WTC11 (cell line): ENCODE measurements at regions not wholly inside any gene's neighbourhood (a gene's known extent, or its start where the extent isn't known, plus 50 kb on each side); places are given as distances from the start of the nearest gene placed in this dataset.

Experiments
- ATAC-seq: fragments of 200-7000 bp; cut with Tn5 transposase; 2 replicates; pipeline ENCODE4 v1.10.0; 2021; ENCODE audit warnings: mild to moderate bottlenecking, moderate library complexity
- CTCF ChIA-PET: fragments of 300-600 bp; sonication (Branson Sonifier 250); formaldehyde crosslinking; loops from one replicate; lab custom pipeline; 2021; ENCODE audit warnings: antibody characterized with exemption; lab: Charles Lee
- POLR2A ChIA-PET: fragments of 350-600 bp; sonication (Branson Sonifier 250); formaldehyde crosslinking; loops from one replicate; lab custom pipeline; 2021; ENCODE audit warnings: antibody characterized with exemption; lab: Charles Lee
- DNase-seq: peaks from one replicate; pipeline ENCODE4 v3.0.0; 2021; ENCODE audit warnings: low spot score
- H3K27ac Mint-ChIP-seq: 2 replicates; pipeline ENCODE4 v1.8.0; 2021; ENCODE audit warnings: mixed read lengths
- H3K27me3 Mint-ChIP-seq: 2 replicates; pipeline ENCODE4 v1.8.0; 2021; ENCODE audit warnings: low read depth, mild to moderate bottlenecking, moderate library complexity, mixed read lengths
- H3K36me3 Mint-ChIP-seq: 2 replicates; pipeline ENCODE4 v1.8.0; 2021; ENCODE audit warnings: mixed read lengths
- H3K4me1 Mint-ChIP-seq: 2 replicates; pipeline ENCODE4 v1.8.0; 2022; ENCODE audit warnings: mixed read lengths
- H3K4me3 Mint-ChIP-seq: 2 replicates; pipeline ENCODE4 v1.8.0; 2021; ENCODE audit warnings: mild to moderate bottlenecking, moderate library complexity, mixed read lengths
- H3K9me3 Mint-ChIP-seq: 2 replicates; pipeline ENCODE4 v1.8.0; 2021; ENCODE audit warnings: mixed read lengths
- CBFB ChIP-seq: sonication (generic); formaldehyde crosslinking; IDR thresholded peaks from 2 replicates; pipeline ENCODE4 v1.8.1; 2022; ENCODE audit warnings: mild to moderate bottlenecking, low read depth, missing genetic modification reagents
- ELF4 ChIP-seq: sonication (generic); formaldehyde crosslinking; IDR thresholded peaks from 2 replicates; pipeline ENCODE4 v1.8.1; 2022; ENCODE audit warnings: low read depth, mild to moderate bottlenecking, moderate library complexity, missing genetic modification reagents
- EMX1 ChIP-seq: fragments of 250-450 bp; sonication (Bioruptor Pico); IDR thresholded peaks from 2 replicates; pipeline ENCODE4 v1.8.0; 2021; ENCODE audit warnings: mild to moderate bottlenecking
- ESRRA ChIP-seq: sonication (generic); formaldehyde crosslinking; IDR thresholded peaks from 2 replicates; pipeline ENCODE4 v1.8.1; 2022; ENCODE audit warnings: mild to moderate bottlenecking, missing genetic modification reagents, borderline replicate concordance
- ETV6 ChIP-seq: sonication (generic); formaldehyde crosslinking; IDR thresholded peaks from 2 replicates; pipeline ENCODE4 v1.8.1; 2022; ENCODE audit warnings: mild to moderate bottlenecking, missing genetic modification reagents
- FOXP1 ChIP-seq: sonication (generic); formaldehyde crosslinking; IDR thresholded peaks from 2 replicates; pipeline ENCODE4 v1.8.0; 2022; ENCODE audit warnings: missing genetic modification reagents, mild to moderate bottlenecking, moderate library complexity, borderline replicate concordance
- IRF2 ChIP-seq: sonication (generic); formaldehyde crosslinking; IDR thresholded peaks from 2 replicates; pipeline ENCODE4 v1.8.0; 2022; ENCODE audit warnings: low read depth, missing genetic modification reagents, borderline replicate concordance
- KAT7 ChIP-seq: sonication (generic); formaldehyde crosslinking; IDR thresholded peaks from 2 replicates; pipeline ENCODE4 v1.8.1; 2023; ENCODE audit warnings: missing genetic modification reagents, mild to moderate bottlenecking, borderline replicate concordance
- MYBL2 ChIP-seq: sonication (generic); formaldehyde crosslinking; IDR thresholded peaks from 2 replicates; pipeline ENCODE4 v1.8.1; 2023; ENCODE audit warnings: mild to moderate bottlenecking, moderate library complexity, missing genetic modification reagents
- NR1H2 ChIP-seq: sonication (generic); formaldehyde crosslinking; IDR thresholded peaks from 2 replicates; pipeline ENCODE4 v1.9.0; 2021; ENCODE audit warnings: mild to moderate bottlenecking, moderate library complexity, missing genetic modification reagents
- NR2C2 ChIP-seq: sonication (generic); formaldehyde crosslinking; IDR thresholded peaks from 2 replicates; pipeline ENCODE4 v1.8.0; 2022; ENCODE audit warnings: mild to moderate bottlenecking, missing genetic modification reagents
- RELA ChIP-seq: sonication (generic); formaldehyde crosslinking; IDR thresholded peaks from 2 replicates; pipeline ENCODE4 v1.8.1; 2022; ENCODE audit warnings: missing genetic modification reagents, mild to moderate bottlenecking, borderline replicate concordance
- TP53 ChIP-seq: sonication (generic); formaldehyde crosslinking; IDR thresholded peaks from 2 replicates; pipeline ENCODE4 v1.8.1; 2023; ENCODE audit warnings: mild to moderate bottlenecking, missing genetic modification reagents
- ZBTB21 ChIP-seq: sonication (generic); formaldehyde crosslinking; IDR thresholded peaks from 2 replicates; pipeline ENCODE4 v1.8.1; 2023; ENCODE audit warnings: mild to moderate bottlenecking, missing genetic modification reagents, borderline replicate concordance
- ZNF121 ChIP-seq: sonication (generic); formaldehyde crosslinking; IDR thresholded peaks from 2 replicates; pipeline ENCODE4 v1.8.0; 2023; ENCODE audit warnings: missing genetic modification reagents
- ZNF317 ChIP-seq: sonication (generic); formaldehyde crosslinking; IDR thresholded peaks from 2 replicates; pipeline ENCODE4 v1.8.1; 2023; ENCODE audit warnings: low read depth, mild to moderate bottlenecking, moderate library complexity, missing genetic modification reagents, borderline replicate concordance
- ZNF423 ChIP-seq: fragments of 250-450 bp; sonication (Bioruptor Pico); IDR thresholded peaks from 2 replicates; pipeline ENCODE4 v2.1.2; 2022; ENCODE audit warnings: mild to moderate bottlenecking, moderate library complexity
- TF ChIP-seq, protein P1 (sequence below): sonication (generic); formaldehyde crosslinking; conservative IDR thresholded peaks from 2 replicates; pipeline ENCODE4 v1.8.1; 2022; ENCODE audit warnings: mild to moderate bottlenecking, missing genetic modification reagents
- TF ChIP-seq, protein P2 (sequence below): sonication (generic); formaldehyde crosslinking; IDR thresholded peaks from 2 replicates; pipeline ENCODE4 v1.8.0; 2022; ENCODE audit warnings: mild to moderate bottlenecking, missing genetic modification reagents
- TF ChIP-seq, protein P3 (sequence below): sonication (generic); formaldehyde crosslinking; IDR thresholded peaks from 2 replicates; pipeline ENCODE4 v1.8.1; 2023; ENCODE audit warnings: mild to moderate bottlenecking, missing genetic modification reagents
- TF ChIP-seq, protein P4 (sequence below): sonication (generic); formaldehyde crosslinking; IDR thresholded peaks from 2 replicates; pipeline ENCODE4 v1.8.0; 2022; ENCODE audit warnings: mild to moderate bottlenecking, missing genetic modification reagents
- TF ChIP-seq, protein P5 (sequence below): fragments of 250-450 bp; sonication (Bioruptor Pico); IDR thresholded peaks from 2 replicates; pipeline ENCODE4 v2.1.2; 2022; ENCODE audit warnings: mild to moderate bottlenecking, moderate library complexity
- TF ChIP-seq, protein P6 (sequence below): fragments of 250-450 bp; sonication (Bioruptor Pico); IDR thresholded peaks from 2 replicates; pipeline ENCODE4 v1.8.0; 2021; ENCODE audit warnings: mild to moderate bottlenecking
- TF ChIP-seq, protein P7 (sequence below): fragments of 200-600 bp; IDR thresholded peaks from 2 replicates; pipeline ENCODE4 v1.8.0; 2022; ENCODE audit warnings: antibody characterized with exemption
- TF ChIP-seq, protein P8 (sequence below): fragments of 250-450 bp; sonication (Bioruptor Pico); IDR thresholded peaks from 2 replicates; pipeline ENCODE4 v1.9.0; 2021; ENCODE audit warnings: moderate library complexity, mild to moderate bottlenecking, inconsistent platforms, borderline replicate concordance

DNA sequence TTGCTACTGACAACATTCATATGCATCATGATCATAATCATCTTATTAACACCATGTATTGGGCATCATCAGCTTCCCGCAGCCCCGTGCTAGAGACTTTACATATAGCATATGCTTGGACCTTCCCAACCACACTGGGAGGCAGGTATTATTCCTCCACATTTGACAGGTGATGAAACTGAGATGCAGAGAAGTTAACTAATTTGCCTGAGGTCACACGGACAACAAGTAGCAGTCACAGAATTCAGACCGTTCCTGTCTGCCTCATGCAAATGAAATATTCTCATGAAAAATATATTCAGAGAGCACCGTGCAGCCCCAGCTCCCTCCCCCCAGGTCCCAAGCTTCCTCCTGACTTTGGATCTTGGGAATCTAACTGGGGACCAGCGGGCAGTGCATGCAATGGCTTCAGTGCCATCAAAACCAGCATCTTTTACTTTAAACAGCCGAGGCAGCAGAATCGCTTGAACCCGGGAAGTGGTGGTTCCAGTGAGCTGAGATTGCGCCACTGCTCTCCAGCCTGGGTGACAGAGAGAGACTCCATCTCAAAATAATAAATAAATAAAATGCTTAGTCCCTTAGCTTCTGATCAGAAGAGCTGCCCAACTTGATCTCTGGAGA is 112.2 kb upstream of the GPR26 start:
- no peak overlapping the region for H3K27ac Mint-ChIP-seq
- no peaks in the 10 kb centered on the region; the same call in 1 of the 2 replicates for H3K27me3 Mint-ChIP-seq
- ChIA-PET CTCF (no interaction called here), POLR2A (no interaction called here)
- no peaks in the 10 kb centered on the region for H3K9me3 Mint-ChIP-seq
- DNase-seq, result no peak
- H3K4me3 Mint-ChIP-seq, result no peak overlapping the region
- no peak for TF ChIP-seq ZBTB21 (CRISPR knock-in tag)
- TF ChIP-seq, protein P1, sequence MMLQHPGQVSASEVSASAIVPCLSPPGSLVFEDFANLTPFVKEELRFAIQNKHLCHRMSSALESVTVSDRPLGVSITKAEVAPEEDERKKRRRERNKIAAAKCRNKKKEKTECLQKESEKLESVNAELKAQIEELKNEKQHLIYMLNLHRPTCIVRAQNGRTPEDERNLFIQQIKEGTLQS, result no peak
- TF ChIP-seq, protein P2, sequence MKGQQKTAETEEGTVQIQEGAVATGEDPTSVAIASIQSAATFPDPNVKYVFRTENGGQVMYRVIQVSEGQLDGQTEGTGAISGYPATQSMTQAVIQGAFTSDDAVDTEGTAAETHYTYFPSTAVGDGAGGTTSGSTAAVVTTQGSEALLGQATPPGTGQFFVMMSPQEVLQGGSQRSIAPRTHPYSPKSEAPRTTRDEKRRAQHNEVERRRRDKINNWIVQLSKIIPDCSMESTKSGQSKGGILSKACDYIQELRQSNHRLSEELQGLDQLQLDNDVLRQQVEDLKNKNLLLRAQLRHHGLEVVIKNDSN (CRISPR knock-in tag), result no peak
- TF ChIP-seq EMX1 (CRISPR knock-in tag), result no peak
- TF ChIP-seq, protein P3, sequence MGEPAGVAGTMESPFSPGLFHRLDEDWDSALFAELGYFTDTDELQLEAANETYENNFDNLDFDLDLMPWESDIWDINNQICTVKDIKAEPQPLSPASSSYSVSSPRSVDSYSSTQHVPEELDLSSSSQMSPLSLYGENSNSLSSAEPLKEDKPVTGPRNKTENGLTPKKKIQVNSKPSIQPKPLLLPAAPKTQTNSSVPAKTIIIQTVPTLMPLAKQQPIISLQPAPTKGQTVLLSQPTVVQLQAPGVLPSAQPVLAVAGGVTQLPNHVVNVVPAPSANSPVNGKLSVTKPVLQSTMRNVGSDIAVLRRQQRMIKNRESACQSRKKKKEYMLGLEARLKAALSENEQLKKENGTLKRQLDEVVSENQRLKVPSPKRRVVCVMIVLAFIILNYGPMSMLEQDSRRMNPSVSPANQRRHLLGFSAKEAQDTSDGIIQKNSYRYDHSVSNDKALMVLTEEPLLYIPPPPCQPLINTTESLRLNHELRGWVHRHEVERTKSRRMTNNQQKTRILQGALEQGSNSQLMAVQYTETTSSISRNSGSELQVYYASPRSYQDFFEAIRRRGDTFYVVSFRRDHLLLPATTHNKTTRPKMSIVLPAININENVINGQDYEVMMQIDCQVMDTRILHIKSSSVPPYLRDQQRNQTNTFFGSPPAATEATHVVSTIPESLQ (CRISPR knock-in tag), result no peak
- TF ChIP-seq TP53 (CRISPR knock-in tag), result no peak
- no peak for TF ChIP-seq ZNF317 (CRISPR knock-in tag)
- no peak for TF ChIP-seq ZNF121
- no peak for TF ChIP-seq MYBL2 (CRISPR knock-in tag)
- TF ChIP-seq ELF4 (CRISPR knock-in tag), result no peak
- no peak for TF ChIP-seq ZNF423 (CRISPR knock-in tag)
- TF ChIP-seq NR1H2 (CRISPR knock-in tag), result no peak
- TF ChIP-seq, protein P4, sequence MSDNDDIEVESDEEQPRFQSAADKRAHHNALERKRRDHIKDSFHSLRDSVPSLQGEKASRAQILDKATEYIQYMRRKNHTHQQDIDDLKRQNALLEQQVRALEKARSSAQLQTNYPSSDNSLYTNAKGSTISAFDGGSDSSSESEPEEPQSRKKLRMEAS, result no peak
- no peak for TF ChIP-seq IRF2 (CRISPR knock-in tag)
- ATAC-seq, result no peak
- no peaks in the 10 kb centered on the region for H3K36me3 Mint-ChIP-seq
- peaks cover 21% of the 10 kb centered on the region for H3K4me1 Mint-ChIP-seq

DNA sequence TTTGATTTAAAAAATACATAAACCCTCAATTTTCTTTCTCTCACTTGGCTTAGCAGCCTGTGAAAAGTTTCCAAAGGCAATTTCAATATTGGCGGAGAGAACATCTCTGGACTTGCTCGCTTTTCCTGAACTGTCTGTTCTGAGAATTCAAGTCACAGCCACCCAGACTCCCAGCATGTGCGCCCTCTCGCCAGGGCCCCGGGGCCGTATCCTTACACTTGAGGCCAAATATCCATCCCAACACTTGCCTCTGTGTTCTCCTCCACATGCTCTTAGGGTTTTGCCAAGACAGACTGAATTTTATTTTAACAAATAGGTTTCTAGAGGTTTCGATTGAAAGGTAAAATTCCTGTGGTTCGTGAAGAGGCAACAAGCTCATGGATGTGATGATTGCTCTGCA is 111.5 kb upstream of the GPR26 start:
- no peak overlapping the region for H3K27ac Mint-ChIP-seq
- H3K4me1 Mint-ChIP-seq, result peaks cover 20% of the 10 kb centered on the region
- no peaks in the 10 kb centered on the region for H3K36me3 Mint-ChIP-seq
- no peaks in the 10 kb centered on the region; the same call in 1 of the 2 replicates for H3K27me3 Mint-ChIP-seq
- DNase-seq (no peak), ATAC-seq (no peak)
- ChIA-PET POLR2A (no interaction called here), CTCF (interaction anchor here (1.0 kb wide), 1 partner anchor 407 kb away, joined by 3 read pairs; no protein-coding TSS in a partner anchor)
- TF ChIP-seq ZNF423 (CRISPR knock-in tag) (no peak), FOXP1 (CRISPR knock-in tag) (no peak), ETV6 (CRISPR knock-in tag) (no peak), KAT7 (CRISPR knock-in tag) (no peak), NR2C2 (CRISPR knock-in tag) (no peak), NR1H2 (CRISPR knock-in tag) (no peak), ESRRA (CRISPR knock-in tag) (no peak), RELA (no peak), ZNF121 (no peak), CBFB (CRISPR knock-in tag) (no peak)
- TF ChIP-seq, protein P5, sequence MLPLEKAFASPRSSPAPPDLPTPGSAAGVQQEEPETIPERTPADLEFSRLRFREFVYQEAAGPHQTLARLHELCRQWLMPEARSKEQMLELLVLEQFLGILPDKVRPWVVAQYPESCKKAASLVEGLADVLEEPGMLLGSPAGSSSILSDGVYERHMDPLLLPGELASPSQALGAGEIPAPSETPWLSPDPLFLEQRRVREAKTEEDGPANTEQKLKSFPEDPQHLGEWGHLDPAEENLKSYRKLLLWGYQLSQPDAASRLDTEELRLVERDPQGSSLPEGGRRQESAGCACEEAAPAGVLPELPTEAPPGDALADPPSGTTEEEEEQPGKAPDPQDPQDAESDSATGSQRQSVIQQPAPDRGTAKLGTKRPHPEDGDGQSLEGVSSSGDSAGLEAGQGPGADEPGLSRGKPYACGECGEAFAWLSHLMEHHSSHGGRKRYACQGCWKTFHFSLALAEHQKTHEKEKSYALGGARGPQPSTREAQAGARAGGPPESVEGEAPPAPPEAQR (CRISPR knock-in tag), result no peak
- TF ChIP-seq, protein P6, sequence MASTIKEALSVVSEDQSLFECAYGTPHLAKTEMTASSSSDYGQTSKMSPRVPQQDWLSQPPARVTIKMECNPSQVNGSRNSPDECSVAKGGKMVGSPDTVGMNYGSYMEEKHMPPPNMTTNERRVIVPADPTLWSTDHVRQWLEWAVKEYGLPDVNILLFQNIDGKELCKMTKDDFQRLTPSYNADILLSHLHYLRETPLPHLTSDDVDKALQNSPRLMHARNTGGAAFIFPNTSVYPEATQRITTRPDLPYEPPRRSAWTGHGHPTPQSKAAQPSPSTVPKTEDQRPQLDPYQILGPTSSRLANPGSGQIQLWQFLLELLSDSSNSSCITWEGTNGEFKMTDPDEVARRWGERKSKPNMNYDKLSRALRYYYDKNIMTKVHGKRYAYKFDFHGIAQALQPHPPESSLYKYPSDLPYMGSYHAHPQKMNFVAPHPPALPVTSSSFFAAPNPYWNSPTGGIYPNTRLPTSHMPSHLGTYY (CRISPR knock-in tag), result no peak
- TF ChIP-seq, protein P7, sequence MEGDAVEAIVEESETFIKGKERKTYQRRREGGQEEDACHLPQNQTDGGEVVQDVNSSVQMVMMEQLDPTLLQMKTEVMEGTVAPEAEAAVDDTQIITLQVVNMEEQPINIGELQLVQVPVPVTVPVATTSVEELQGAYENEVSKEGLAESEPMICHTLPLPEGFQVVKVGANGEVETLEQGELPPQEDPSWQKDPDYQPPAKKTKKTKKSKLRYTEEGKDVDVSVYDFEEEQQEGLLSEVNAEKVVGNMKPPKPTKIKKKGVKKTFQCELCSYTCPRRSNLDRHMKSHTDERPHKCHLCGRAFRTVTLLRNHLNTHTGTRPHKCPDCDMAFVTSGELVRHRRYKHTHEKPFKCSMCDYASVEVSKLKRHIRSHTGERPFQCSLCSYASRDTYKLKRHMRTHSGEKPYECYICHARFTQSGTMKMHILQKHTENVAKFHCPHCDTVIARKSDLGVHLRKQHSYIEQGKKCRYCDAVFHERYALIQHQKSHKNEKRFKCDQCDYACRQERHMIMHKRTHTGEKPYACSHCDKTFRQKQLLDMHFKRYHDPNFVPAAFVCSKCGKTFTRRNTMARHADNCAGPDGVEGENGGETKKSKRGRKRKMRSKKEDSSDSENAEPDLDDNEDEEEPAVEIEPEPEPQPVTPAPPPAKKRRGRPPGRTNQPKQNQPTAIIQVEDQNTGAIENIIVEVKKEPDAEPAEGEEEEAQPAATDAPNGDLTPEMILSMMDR, result no peak
- TF ChIP-seq, protein P3 (CRISPR knock-in tag), result no peak
- TF ChIP-seq, protein P8, sequence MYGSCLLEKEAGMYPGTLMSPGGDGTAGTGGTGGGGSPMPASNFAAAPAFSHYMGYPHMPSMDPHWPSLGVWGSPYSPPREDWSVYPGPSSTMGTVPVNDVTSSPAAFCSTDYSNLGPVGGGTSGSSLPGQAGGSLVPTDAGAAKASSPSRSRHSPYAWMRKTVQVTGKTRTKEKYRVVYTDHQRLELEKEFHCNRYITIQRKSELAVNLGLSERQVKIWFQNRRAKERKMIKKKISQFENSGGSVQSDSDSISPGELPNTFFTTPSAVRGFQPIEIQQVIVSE (CRISPR knock-in tag), result no peak
- no peaks in the 10 kb centered on the region for H3K9me3 Mint-ChIP-seq
- H3K4me3 Mint-ChIP-seq, result no peak overlapping the region
